GM21529 (cell line): ENCODE measurements at regions not wholly inside any gene's neighbourhood (a gene's known extent, or its start where the extent isn't known, plus 50 kb on each side); places are given as distances from the start of the nearest gene placed in this dataset.

ENCODE experiments used
- ATAC-seq: cut with Tn5 transposase; IDR thresholded peaks from one replicate; pipeline ENCODE4 v1.9.1; 2021; ENCODE audit not compliant: unreplicated experiment

DNA sequence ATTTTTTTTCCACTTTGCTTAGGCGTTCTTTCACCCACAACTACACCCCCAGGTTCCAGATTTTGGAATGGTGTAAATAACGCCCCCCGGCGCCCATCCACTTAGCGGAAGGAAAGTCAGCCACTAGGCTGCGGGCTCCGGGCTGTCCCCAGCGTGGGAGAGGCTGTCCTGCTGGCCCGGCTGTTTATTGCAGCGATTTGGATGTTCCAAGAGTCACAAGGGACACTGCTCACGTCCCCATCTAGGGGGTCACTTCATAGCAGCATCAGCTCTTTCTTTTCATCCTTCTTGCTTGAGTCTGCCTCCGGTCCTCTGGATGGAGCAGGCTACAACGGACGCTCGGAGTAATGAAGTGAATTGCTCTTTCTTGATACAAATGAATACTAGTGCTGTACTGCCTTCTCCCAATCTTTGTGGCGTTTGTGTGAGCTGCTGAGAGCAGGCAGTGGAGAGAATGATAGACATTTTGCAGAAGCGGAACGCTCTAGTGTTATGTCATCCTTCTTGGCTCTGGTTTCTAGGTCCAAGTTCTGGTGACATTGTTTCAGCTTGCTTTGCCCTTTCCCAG lies 50.7 kb upstream of the PAIP2B start:
- peak; percentile 46 for ATAC-seq

DNA sequence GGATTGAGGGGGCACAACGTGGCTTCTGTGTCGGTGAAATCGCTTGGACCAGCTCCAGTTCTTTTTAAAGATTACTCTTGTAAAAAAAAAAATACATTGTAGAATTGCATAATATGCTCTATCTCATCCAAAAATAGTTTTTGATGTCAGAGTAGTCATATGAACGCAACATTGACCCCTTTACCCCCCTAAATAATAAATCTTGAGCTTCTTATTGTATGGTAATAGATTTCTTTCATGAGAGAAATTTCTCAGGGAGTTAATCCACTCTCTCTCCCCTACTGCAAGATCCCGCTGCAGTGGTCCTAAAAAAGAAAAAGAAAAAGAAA lies 50.2 kb upstream of the PAIP2B start:
- ATAC-seq = no peak

DNA sequence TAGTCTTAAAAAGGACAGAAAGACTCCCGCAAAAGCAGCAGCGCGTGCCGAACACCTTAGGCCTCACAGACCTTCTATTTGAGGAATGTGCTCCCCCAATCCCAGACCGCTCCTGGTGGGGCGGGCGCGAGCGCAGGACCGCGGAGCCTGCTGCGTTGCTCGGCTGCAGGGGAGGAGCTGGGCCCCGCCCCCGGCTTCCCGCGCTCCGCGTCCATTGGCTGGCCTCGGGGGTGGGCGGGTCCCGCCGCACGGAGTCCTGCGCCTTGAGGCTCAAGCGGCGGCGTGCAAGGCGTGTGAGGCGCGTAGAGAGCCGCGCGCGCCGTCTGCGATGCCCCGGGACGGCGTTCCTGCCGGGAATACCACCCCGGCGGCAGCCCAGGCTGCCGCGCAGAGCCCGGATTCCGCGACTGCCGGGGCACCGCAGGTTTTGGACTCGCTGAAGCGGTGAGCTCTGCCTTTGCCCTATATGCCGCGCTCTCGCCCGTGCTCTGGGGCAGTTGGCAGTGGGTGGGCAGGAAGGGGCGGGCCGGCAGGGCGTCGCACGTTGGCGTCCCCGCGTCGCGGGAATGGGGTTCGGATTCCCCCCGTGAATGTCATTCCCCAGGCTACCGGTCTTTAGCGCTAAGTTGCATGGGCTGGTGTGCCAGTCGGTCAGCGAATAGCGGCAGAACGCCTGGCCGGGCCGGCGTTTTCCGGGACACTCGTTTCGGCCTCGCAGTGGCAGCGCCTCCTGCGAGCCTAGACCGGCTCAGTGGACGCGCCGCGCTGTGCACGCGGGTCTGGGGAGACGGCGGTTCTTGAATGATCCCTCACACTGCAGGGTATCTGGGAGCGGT lies 49.6 kb upstream of the PAIP2B start:
- peak; percentile 96 for ATAC-seq
